HG02885 (cell line): ENCODE measurements at regions not wholly inside any gene's neighbourhood (a gene's known extent, or its start where the extent isn't known, plus 50 kb on each side); places are given as distances from the start of the nearest gene placed in this dataset.

ENCODE experiments used
- ATAC-seq: cut with Tn5 transposase; IDR thresholded peaks from one replicate; pipeline ENCODE4 v1.9.1; 2021; ENCODE audit warnings: mild to moderate bottlenecking; ENCODE audit not compliant: unreplicated experiment, poor library complexity

- ATAC-seq = no peak
Measured at GRCh38 chr3:167898091-167898490, 162.6 kb downstream of the SERPINI1 start.

GRCh38 chr3:167895684-167896083 lies 160.2 kb downstream of the SERPINI1 start:
- ATAC-seq = no peak

- no peak for ATAC-seq
Measured at GRCh38 chr3:167895178-167895577, 159.7 kb downstream of the SERPINI1 start.

GRCh38 chr3:167892205-167892604 lies 156.7 kb downstream of the SERPINI1 start:
- ATAC-seq = no peak

DNA sequence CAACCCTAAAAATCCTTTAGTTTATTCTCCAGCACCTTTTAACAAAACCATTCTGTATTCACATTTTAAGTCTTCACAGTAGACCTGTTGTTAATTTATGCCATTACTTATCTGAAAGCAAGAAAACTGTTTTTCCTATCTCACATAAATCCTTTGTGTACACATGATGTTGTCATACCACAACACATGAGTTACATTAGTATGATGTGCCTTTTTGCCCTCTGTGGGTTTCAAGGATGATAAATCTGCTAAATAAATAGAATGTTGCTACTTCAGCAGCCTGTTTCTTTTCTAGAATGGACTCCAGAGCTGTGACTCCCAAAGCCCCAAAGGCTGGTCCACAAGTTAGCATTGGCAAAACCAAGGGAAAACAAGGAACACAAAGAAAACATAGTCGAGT lies 151.6 kb downstream of the SERPINI1 start:
- ATAC-seq = no peak

DNA sequence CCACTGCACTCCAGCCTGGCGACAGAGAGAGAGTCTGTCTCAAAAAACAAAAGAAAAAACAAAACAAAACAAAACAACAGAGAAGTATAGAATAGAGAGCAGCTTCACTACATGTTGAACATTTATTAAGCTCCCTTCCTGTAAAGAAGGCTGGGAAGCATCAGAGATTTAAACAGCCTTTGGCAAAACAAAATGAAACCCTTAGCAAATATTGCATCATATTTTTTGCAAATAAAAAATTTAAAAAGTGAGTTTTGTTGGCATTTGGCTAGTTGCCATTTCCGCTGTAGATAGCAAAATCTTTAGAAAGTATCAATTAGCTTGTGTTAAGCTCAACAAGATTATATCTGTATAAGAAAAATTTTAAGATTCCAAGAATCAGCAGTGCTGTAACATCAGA lies 151.2 kb downstream of the SERPINI1 start:
- no peak for ATAC-seq

- ATAC-seq = no peak
Measured at GRCh38 chr3:167885277-167885676, 149.8 kb downstream of the SERPINI1 start.

- ATAC-seq = no peak
Measured at GRCh38 chr3:167884481-167884880, 149.0 kb downstream of the SERPINI1 start.

DNA sequence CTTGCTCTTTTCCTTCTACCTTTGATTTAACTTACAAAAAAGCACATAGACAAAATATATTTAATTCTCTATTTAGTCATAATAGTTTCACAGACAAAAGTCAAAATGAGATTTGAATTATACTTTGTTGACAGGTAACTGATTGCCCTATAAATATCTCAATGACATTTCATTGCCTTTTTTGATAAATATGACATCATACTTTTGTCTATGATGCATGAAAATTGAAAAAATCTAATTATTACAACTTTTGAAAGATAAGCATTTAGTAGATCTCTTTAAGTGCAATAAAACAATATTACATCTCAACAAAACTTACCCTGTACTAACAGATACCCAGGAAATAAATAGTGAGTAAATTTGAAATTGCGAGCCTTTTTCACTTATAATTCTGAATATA lies 147.9 kb downstream of the SERPINI1 start:
- no peak for ATAC-seq

DNA sequence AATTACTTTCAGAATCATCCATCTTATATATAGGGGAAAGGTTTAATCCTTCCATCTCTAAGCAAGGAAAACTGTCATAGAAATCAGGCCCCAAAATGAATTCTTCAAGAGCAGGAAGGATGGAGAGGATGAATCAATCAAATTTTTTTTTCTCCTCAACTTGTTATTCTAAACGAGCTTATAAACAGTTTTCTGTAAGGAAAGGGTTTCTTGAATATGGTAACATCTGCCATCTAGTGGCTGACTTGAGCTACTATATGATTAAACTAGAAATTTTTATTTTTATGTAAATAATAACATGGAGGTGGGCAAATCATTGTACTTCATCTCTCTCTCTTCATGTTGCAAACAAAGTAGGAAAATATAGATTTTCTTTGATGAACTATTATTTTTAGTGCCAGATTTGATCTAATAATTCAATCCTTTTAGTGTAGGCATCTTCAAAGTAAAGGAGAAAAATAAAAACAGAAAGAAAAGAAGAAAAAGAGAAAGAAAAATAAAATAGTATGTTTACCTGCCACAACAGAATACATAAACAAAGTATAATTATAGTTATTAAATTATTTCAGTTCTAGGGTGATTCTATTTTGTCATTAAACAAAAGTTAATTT lies 146.6 kb downstream of the SERPINI1 start:
- peak; percentile 88 for ATAC-seq

- ATAC-seq = no peak
Measured at GRCh38 chr3:167880183-167880582, 144.7 kb downstream of the SERPINI1 start.

- ATAC-seq = no peak
Measured at GRCh38 chr3:167876620-167877281, 141.2 kb downstream of the SERPINI1 start.
